RCC 7860 (cell line): ENCODE measurements at regions not wholly inside any gene's neighbourhood (a gene's known extent, or its start where the extent isn't known, plus 50 kb on each side); places are given as distances from the start of the nearest gene placed in this dataset.

Experiments
- DNase-seq: peaks from one replicate; pipeline ENCODE4 v3.0.0-alpha.2; 2015; ENCODE audit warnings: low spot score
- FAIRE-seq: peaks from 2 replicates; lab custom pipeline; 2012; peaks lifted over from hg19 to GRCh38; lab: Jason Lieb, UNC

DNA sequence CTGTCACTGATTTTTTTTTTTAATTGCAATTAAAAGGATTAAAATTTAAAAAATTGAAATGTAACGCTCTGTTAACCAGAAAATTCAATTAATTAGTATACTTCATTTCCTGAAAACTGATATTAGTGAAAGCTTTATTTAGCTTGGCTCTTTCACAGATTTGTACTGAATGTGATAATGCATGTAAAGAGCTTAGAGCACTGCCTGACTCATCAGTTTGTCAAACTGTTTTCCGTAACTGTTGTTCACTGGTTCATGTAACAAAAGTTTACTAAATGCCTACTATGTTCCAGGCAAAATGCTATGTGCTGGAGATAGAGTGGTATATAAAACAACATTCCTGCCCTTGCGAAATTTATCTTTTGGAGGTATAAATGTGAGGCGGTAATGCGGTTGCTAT lies 471.7 kb downstream of the SH2D1A start:
- DNase-seq, result no peak

DNA sequence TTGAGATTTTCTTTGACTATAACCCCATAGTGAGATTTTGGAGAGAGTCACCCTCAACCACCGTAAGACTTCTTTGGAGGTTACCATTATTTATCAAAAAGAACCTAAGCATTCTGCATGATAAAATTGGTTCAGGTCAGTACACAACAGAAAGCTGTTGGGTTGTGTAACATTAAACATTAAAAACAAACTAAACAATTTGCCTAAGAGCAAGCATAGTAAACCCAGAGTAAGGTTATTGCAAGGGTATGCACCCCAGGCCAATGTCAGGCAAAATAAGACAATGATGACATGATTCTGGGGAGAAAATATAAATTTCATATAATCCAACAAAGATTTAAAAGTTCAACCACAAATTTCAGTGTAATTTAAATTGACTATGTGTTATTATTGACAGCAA lies 472.4 kb downstream of the SH2D1A start:
- FAIRE-seq (no peak), DNase-seq (no peak)

More for the DNA sequence above, 471.7 kb downstream of the SH2D1A start:
- FAIRE-seq, result no peak

DNA sequence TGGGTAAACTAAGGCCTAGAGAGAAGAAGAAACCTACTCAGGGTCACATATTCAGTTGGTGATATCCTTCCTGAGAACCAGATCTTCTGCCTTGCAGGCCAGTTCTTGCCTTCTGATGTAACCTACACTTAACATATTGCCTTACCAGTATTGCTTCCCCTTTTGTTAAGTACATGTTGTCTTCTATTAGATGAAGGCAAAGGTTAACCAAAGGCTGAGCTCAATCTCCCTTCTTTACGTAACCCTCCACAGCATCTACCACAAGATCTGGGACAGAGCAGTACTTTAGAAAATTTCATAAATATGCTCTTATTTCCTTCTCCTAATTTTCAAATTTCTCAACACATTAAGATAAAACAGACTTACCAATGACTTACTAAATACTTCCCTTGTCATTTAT lies 474.4 kb downstream of the SH2D1A start:
- DNase-seq (no peak), FAIRE-seq (no peak)

DNA sequence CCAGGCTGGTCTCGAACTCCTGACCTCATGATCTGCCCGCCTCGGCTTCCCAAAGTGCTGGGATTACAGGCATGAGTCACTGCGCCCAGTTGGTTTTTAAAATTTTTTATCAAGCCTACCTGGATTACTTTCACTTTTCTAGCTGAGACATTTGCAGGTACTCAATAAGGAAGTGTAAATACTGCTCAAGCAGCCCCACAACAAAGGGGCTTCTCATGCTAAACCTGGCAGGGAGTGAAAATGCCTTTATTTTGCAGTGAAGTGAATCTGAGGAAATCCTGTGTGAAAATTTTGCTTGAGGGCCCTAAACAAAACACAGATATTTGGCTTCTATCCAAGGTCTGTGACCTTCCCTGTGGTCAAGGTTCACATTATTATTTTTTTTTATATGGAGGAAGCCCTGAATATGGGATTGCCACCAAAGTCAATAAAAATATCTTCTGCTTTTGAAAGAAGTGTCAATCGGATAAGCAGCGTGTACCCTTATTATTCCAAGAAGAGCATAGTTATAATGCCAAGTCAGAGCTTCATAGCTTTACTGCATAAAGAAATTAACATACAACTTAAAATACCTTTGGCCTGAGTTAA lies 481.0 kb downstream of the SH2D1A start:
- DNase-seq (no peak), FAIRE-seq (no peak)

DNA sequence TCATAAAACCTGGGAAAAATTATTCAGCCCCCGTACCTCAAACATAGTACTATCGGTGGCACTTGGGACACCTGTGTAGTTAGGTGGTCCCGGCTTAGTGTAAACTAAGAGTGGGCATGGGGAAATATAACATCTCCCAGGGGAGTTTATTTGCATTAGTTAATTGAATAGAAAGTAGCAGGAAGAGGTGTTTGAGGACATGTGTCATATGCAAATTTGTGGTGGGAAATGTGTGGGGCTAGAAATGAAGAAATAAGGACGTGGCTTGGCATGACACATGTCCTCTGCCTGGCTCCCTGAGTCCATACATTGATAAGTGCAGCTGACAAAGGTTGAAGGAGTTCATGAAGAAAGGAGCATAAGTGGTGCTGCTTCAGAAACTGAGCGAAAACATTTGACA lies 483.6 kb downstream of the SH2D1A start:
- DNase-seq, result no peak

DNA sequence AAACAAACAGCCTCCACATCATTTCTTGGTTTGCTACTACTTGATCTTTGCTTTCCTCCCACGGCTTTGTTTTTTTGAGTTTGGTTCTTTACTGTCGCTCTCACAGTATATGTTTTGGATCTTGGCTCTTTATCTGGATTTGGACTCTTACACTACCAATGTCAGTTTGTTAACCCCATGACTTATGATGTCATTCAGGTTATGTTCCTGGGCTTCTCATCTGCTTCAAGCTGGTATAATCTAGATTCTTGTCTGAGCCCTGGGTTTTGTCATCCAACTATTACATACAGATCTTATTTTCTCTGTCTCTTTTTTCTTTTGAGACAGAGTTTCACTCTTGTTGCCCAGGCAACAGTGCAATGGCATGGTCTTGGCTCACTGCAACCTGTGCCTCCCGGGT lies 482.9 kb upstream of the TEX13C start:
- DNase-seq (no peak), FAIRE-seq (no peak)

More for the DNA sequence above, 483.6 kb downstream of the SH2D1A start:
- no peak for FAIRE-seq

DNA sequence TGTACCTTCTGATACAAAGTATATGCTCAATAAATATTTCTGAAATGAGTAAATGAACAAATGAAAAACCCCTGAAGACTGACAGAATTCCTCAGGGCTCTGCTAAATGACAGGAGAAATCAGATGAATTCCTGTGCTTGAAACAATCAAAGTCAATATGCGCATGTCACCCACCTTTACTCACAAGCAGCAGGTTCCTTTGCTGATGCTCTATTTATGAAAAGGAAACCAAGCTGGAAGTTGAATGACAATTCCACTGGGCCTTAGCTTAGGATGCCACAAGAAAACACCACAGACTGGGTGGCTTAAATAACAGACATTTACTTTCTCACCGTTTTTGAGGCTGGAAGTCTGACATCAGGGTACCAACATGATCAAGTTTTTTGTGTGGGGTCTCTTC lies 477.5 kb upstream of the TEX13C start:
- DNase-seq (no peak), FAIRE-seq (no peak)

DNA sequence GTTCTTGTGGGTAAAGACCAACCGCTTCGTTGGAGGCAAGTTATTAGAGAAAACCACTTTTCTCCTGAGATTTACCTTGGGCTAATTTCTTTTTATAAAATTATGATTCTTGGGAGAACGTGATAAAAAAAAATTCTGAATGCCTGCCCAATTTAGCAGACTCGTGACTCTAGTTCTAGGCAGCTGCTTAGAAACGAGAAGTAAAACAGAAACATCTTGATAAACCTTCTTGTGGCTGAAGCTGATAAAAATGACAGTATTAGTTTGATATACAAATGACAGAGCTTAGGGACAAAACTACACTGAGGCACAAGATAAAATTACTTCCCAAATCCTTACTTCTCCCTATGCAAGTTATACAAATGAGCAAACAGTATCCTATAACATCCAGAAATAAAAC lies 458.9 kb upstream of the TEX13C start:
- FAIRE-seq (no peak), DNase-seq (no peak)

DNA sequence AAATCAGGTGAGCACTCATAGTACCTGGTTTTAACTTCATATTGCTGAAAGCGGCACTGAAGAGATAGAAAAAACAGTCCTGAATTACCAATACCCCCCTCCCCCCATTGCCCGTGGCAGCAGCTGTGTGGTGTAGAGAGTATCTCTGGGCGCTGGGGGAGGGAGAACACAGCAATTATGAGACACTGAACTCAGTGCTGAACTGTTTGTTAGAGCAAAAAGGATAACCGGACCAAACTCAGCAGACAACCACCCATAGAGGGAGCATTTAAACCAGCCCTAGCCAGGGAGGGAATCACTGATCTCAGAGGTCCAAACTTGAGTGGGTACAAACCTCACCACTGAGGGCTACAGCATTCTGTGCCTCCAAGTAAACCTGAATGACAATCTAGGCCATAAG lies 457.4 kb upstream of the TEX13C start:
- DNase-seq (no peak), FAIRE-seq (no peak)

DNA sequence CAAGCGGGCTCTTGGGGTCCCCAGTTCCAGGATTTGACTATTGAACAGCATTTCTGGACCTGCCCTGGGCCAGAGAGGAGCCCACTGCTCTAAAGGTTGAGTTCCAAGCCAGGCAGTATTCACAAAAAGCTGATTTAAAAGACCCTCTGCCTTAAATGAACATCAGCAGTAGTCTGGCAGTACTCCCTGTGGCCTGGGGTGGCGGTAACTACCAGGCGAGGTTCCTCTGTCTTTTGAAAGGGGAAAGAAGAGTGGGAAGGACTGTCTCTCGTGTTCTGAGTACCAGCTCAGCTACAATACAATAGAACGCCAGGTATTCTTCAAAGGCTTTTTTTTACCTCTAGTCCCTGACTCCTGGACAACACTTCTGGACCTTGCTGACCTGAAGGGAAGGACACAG lies 456.4 kb upstream of the TEX13C start:
- DNase-seq (no peak), FAIRE-seq (no peak)

DNA sequence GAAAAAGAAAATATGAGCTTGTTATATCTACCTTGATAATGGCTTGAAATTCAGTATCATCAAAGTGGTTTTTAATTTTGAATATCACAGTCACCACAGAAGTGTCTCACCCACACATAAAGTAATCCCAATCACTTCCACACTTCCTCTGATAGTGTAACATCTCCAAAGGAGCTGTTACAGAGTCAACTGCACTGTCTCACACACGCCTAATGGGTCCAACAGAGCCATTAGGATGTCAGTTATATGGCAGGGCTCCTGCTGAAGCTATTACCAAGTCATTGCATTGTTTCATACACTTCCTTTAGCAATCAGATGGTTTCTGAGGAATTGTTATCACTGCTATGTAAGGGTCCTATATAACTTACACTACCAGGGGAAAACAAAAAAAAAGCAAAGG lies 432.1 kb upstream of the TEX13C start:
- no peak for DNase-seq
- FAIRE-seq, result no peak

DNA sequence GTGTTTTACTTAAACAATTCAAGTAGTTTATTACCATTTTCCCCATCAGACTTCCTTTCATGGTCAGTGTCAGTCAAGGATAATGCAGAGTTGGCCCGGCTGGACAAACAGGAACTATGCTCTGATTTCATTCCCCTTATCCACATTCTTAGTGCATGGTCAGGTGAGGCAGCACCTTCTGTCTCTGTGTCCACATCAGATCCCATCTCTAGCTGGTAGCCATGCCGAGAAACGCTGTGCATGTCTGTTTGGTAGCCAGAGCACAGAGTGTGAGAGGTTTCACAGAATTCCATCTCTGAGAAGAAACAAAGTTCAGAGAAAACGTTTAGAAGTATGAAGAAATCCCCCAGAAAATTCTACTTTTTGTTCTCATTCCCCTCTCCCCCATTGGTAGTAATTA lies 423.7 kb upstream of the TEX13C start:
- DNase-seq, result no peak
- no peak for FAIRE-seq

DNA sequence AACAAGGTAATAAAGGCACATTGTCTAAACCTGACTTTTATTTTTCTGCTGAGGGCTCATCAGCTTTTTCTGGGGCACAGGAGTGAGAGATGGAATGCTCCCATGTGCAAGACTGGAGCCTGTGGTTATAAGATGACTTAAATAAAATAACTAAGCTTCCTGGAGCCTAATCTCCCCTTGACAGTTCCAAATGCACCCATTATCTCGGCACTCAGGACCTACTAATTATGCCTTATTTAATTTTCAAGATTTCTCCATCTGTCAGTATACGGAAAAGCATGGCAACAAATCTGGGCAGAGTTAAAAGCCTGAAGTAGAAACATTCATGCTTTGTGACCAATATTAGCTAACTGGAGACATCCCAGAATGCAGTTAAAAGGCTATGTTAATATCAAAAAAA lies 416.7 kb upstream of the TEX13C start:
- FAIRE-seq (no peak), DNase-seq (no peak)

DNA sequence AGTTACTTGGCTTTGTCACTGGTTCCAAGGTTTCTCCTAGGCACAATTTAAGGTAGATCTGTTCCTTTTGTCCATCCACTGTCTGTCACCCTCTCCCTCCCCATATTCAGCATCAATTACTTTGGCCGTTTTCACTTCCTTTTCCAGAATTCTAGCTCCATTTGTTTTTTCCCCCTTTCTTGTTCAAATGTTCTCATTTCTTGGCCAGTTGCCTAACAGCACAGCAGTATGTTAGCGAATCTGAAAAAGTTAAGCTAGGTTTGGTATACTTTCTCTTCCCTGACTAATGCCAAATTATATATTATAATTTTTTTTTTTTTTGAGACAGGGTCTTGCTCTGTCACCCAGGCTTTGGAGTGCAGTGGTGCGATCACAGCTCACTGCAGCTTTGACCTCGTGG lies 409.1 kb upstream of the TEX13C start:
- DNase-seq (no peak), FAIRE-seq (no peak)

DNA sequence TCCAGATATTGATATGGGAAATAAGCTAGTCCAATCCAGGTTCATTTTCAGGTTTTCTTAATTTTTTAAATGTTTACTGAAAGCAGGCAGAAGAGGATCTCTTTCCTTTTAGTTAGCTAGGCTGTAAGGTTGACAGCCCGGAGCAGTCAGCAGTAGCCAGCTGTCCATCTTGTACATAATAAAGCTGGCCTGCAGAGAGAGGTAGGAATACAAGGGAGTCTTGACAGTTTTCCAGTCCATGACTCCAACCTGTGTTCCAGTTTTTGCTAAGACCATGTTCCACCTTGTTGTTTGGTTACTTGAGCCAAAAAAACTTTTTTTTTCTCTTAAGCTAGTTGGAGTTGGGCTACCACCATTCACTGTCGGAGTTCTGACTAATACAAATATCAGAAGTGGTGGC lies 402.7 kb upstream of the TEX13C start:
- DNase-seq (no peak), FAIRE-seq (no peak)

DNA sequence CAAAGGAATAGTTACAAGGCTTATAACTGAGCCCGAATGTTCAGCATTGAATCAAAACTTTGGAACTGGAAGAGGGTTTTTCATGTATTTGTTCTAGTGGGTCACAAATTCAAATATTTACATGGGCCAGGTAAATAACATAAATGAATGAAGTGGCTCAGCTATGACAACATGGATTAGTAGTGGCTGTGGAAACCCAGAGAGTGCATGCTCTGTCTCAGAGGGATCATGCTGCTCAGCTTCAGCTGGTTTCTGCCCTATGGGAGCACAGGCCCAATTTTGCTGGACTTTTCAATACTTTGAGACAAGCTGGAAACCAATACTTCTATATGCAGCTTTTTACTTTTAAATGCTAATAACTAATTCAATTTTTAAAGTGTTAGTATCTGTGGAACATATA lies 394.0 kb upstream of the TEX13C start:
- no peak for FAIRE-seq
- DNase-seq, result no peak

DNA sequence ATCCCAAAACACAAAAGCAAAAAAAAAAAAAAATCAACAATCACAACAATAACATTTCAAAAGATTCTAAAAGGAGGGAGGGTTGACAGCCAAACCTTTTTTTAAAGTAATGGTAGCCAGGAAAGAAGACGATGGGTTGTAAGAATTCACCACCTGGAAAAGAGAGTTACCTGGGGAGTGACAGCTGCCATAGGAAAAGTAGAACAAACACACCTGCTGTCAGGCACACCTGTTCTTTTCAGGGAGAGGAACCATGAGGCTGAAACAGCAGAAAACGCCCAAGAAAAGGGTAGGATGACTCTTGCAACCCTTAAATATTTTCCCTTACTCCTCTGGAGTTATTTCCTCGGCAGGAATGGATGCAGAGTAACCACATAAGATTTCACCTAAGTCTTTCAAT lies 388.4 kb upstream of the TEX13C start:
- FAIRE-seq (no peak), DNase-seq (no peak)

DNA sequence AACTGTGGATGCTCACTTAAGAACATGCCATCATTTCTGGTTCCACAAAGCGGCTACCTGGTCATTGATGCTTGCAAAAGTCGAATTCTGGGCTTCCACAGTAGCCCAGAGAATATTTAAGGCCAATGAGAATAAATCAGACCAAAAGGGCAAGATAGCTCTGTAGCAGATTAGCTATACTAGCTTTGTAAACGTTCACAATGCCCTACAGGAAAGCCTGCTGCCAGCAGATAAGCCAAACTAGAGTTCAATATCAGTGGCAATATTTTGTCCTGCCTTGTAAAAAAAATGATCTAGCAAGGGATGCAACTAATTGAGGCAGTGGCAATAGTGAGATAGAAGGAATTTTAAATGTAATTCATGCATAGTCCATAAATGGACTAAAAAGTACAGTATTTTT lies 387.7 kb upstream of the TEX13C start:
- FAIRE-seq (no peak), DNase-seq (no peak)

DNA sequence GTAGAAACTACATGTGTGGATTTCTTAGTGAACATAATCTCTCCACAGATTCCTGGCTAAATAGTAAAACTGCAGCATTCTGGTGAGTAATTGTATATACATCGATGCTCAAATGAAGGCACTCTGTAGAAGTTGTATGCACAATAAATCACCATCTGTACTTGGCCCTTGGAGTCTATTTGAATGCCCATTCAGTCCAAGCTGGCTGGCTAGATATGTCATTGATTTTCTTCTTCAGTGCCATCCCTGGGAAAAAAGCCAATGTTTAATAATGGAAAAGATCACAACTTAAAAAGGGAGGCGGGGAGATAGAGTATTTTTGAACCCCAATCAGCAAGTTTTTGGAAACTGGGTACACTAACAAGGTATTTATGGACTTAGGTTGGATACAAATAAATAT lies 381.0 kb upstream of the TEX13C start:
- FAIRE-seq (no peak), DNase-seq (no peak)

DNA sequence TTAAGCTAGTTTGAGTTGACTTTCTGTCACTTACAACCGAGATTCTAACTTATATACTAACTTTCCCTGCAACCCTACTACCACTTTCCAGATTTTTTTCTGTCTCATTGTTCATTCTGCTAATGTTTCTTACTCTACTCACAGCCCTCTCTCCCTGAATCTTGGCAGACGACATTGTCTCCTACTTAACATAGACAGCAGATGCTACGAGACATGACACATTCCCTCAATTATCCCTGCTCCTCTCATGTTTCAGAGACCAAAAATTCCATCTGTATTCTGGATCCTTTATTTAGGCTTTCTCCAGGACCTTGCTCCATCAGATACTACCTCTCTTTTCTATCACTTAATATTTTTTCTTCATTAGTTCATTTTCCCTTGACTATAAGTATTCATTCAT lies 379.1 kb upstream of the TEX13C start:
- DNase-seq (no peak), FAIRE-seq (no peak)

DNA sequence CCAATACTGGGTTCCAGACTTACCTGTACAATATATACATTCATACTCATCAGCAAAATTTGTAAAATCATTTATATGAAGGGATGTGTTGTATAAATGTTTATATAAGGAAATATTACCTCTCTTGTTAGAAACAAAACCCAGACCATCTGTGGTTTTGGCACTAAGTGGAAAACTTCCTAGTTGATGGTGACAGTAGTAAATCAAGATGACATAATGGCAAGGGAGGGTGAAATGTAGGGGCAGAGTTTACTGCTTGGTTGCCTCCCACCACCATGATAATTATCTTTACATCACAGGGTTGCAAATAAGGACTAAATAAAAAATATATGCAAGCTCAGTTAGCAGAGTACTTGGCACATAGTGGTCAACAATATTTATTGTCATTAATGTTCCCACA lies 365.3 kb upstream of the TEX13C start:
- DNase-seq (no peak), FAIRE-seq (no peak)

DNA sequence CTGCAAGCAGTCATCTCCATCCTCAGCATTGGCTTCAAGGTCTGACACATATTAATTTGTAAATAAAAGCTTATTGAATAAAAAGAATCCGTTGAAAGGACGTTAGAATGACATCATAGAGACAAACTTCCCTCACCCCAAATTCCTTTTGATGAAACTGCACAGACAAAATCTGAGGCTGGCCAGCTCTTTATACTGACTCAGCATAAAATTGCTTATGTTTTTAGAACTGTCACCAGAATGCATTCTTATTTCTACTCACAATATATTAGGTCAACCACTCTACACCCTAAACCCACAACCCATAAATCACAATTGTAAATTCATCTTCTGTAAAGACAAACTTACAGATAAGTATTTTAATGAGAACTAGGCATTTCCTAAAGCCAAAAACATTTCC lies 359.2 kb upstream of the TEX13C start:
- DNase-seq, result no peak

DNA sequence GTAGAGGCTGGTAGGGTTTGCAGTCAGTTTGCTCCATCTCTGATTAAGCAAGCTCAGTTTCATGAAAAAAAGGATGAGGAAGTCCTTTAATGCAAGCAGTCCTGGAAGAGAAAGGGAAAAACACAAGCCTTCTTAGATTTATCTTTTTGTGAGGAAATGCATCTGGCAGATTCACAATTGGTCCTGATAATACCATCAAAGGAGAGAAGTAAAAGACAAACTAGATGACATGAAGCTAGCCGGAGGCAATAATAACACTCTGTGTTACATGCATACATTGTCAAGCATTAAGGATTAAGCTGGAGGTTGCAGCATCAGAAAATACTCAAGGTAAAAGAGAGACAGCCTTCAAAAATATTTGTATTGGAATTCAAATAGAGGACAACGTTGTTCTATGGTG lies 356.0 kb upstream of the TEX13C start, which contains the start of gene TENM1:
TSS of gene TENM1 (minus strand) at position 101 of the 400 bp plus-strand sequence.
- FAIRE-seq (no peak), DNase-seq (no peak)

More for the DNA sequence above, 359.2 kb upstream of the TEX13C start:
- FAIRE-seq, result no peak

DNA sequence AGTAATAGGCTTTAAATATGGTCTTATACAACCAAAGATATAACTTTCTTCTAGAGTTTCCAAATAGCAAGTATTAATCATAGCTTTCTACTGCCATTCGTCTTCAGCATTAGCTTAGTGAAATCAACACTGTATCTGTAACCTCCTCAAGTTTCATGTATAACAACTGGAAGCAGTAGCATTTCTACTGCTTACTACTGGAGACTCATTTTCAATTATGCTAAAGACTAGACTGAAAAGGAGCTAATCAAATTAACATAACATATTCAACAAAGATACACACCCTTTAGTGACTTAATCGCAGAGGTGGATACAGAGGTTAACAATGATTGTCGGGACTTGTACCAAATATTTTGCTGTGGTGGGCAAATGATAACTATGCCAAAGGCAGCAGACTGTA lies 344.2 kb upstream of the TEX13C start:
- FAIRE-seq (no peak), DNase-seq (no peak)
